ENCODE measurements at regions not wholly inside any gene's neighbourhood (a gene's known extent, or its start where the extent isn't known, plus 50 kb on each side); places are given as distances from the start of the nearest gene placed in this dataset.
A peak's percentile ranks its signal among the peaks of the same experiment; 100 is the strongest.

DNA sequence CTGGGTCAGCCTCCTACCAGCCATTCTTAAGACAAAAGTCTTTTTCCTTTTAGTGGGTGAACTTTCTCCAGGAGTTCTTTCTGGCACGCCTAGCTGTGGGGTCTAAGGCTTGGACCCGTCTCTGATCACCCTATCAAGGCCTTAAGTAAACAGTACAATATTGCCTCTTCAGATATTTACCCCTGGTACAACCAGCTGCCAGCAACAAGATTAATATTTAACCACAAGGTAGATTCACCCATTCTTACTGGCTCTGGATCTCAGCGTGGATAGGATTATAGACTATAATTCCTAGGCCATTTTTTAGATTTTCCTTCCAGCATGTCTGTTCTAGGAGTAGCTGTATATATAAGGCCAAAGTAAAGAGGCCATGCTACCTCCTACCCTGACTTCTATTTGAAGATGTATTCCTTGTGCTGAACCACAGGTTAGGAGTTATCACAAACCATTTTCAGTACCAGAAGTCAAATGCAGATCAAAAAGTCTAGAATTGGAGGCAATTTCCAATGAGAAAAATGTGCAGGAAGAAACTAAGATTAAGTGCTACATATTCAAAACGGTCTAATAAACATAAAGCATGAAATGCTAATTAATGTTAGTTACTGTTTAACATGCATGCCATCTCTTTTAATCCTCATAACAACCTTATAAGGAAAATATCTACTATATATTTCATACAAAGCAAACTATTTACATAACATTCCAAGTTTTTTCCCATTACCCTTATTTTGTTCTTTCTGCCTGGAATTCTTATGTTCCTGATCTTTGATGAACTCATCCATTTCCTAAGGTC is 110.0 kb upstream of the SYN3 start:
- POLR2A ChIA-PET: no interaction called here
- TF ChIP-seq PREB (CRISPR knock-in tag; IDR thresholded peaks at IDR 0.05; ENCODE audit: borderline replicate concordance): no peak
- TF ChIP-seq, protein P1, sequence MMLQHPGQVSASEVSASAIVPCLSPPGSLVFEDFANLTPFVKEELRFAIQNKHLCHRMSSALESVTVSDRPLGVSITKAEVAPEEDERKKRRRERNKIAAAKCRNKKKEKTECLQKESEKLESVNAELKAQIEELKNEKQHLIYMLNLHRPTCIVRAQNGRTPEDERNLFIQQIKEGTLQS (CRISPR knock-in tag; conservative IDR thresholded peaks at IDR 0.05): no peak
- TF ChIP-seq SMAD3 (CRISPR knock-in tag; IDR thresholded peaks at IDR 0.05; ENCODE audit: borderline replicate concordance): no peak
- peaks cover 12% of the 10 kb centered on the region for H3K27me3 Mint-ChIP-seq (ENCODE audit: low read depth)
- H3K4me1 Mint-ChIP-seq: no peaks in the 10 kb centered on the region
- ATAC-seq (no peak), DNase-seq (ENCODE audit: low spot score) (no peak)
- peaks cover 11% of the 10 kb centered on the region for H3K9me3 Mint-ChIP-seq
- H3K36me3 Mint-ChIP-seq: no peaks in the 10 kb centered on the region
- H3K27ac Mint-ChIP-seq: no peak overlapping the region
- CTCF ChIA-PET: interaction anchor here (0.9 kb wide), 1 partner anchor 110 kb away, joined by 3 read pairs; the partner anchor contains the start of gene SYN3
- no peak overlapping the region for H3K4me3 Mint-ChIP-seq

DNA sequence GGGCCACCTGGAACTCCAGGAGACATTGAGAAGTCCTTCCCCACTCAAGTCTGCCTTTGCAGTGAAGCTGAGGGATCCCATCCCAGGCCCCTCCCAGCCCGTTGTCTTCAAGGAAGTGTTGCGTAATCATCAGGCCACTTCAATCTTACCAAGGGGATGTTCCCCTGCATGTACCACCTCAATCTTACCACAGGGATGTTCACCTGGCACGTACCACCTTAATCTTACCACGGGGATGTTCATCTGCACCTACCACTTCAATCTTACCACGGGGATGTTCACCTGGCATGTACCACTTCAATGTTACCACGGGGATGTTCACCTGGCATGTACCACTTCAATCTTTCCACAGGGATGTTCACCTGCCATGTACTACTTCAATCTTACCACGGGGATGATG is 108.0 kb upstream of the SYN3 start:
- no peaks in the 10 kb centered on the region for H3K36me3 Mint-ChIP-seq
- TF ChIP-seq PRRX2 (CRISPR knock-in tag; IDR thresholded peaks at IDR 0.05) (no peak), EMX1 (CRISPR knock-in tag; IDR thresholded peaks at IDR 0.05) (no peak), HMGA2 (CRISPR knock-in tag; IDR thresholded peaks at IDR 0.05) (no peak), TEAD1 (CRISPR knock-in tag; IDR thresholded peaks at IDR 0.05) (no peak), RELA (CRISPR knock-in tag; IDR thresholded peaks at IDR 0.05; ENCODE audit: borderline replicate concordance) (no peak), NFATC4 (CRISPR knock-in tag; IDR thresholded peaks at IDR 0.05) (no peak), JAZF1 (CRISPR knock-in tag; IDR thresholded peaks at IDR 0.05) (no peak), ZMAT4 (CRISPR knock-in tag; IDR thresholded peaks at IDR 0.05) (no peak), IRF2 (CRISPR knock-in tag; IDR thresholded peaks at IDR 0.05; ENCODE audit: borderline replicate concordance, low read depth) (no peak), RORB (CRISPR knock-in tag; IDR thresholded peaks at IDR 0.05) (no peak), ZNF425 (CRISPR knock-in tag; conservative IDR thresholded peaks at IDR 0.05) (no peak), PREB (CRISPR knock-in tag; IDR thresholded peaks at IDR 0.05; ENCODE audit: borderline replicate concordance) (no peak)
- TF ChIP-seq, protein P2, sequence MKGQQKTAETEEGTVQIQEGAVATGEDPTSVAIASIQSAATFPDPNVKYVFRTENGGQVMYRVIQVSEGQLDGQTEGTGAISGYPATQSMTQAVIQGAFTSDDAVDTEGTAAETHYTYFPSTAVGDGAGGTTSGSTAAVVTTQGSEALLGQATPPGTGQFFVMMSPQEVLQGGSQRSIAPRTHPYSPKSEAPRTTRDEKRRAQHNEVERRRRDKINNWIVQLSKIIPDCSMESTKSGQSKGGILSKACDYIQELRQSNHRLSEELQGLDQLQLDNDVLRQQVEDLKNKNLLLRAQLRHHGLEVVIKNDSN (CRISPR knock-in tag; IDR thresholded peaks at IDR 0.05): no peak
- peaks cover 20% of the 10 kb centered on the region for H3K27me3 Mint-ChIP-seq (ENCODE audit: low read depth)
- CTCF ChIA-PET: no interaction called here
- no peak overlapping the region for H3K4me3 Mint-ChIP-seq
- peak; percentile 15 for DNase-seq (ENCODE audit: low spot score)
- POLR2A ChIA-PET: no interaction called here
- ATAC-seq: peak; percentile 41
- peaks cover 6% of the 10 kb centered on the region for H3K9me3 Mint-ChIP-seq
- no peaks in the 10 kb centered on the region for H3K4me1 Mint-ChIP-seq
- H3K27ac Mint-ChIP-seq: no peak overlapping the region

DNA sequence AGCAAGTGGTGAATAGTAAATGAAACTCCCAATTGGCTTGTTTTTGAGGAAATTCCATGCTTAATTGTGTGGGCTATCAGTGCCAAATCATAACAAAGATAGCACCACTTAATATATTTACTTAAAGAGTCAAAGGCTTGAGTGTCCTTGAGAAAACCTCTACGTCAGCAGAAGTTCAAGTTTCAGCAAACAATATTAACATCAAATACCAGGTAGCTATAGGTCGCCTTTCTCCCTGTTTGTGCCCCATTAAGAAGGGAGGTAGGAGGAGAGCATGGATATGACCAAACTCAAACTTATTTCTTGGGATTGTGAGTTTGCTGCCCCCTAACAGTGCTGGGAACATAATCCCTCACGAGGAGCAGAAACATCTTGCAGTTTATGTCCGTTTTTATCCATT is 105.6 kb upstream of the SYN3 start:
- ChIA-PET POLR2A (no interaction called here), CTCF (interaction anchor here (0.7 to 1.3 kb wide), 3 partner anchors 39 to 264 kb away, joined by 3 to 4 read pairs (median 4); partner anchors contain the start of gene SYN3)
- ATAC-seq: no peak
- TF ChIP-seq ESRRA (CRISPR knock-in tag; IDR thresholded peaks at IDR 0.05; ENCODE audit: borderline replicate concordance) (no peak), NFE2L1 (CRISPR knock-in tag; IDR thresholded peaks at IDR 0.05) (no peak), CREM (CRISPR knock-in tag; IDR thresholded peaks at IDR 0.05) (no peak), ETV6 (CRISPR knock-in tag; IDR thresholded peaks at IDR 0.05) (no peak), ATF1 (CRISPR knock-in tag; IDR thresholded peaks at IDR 0.05) (no peak)
- TF ChIP-seq, protein P3, sequence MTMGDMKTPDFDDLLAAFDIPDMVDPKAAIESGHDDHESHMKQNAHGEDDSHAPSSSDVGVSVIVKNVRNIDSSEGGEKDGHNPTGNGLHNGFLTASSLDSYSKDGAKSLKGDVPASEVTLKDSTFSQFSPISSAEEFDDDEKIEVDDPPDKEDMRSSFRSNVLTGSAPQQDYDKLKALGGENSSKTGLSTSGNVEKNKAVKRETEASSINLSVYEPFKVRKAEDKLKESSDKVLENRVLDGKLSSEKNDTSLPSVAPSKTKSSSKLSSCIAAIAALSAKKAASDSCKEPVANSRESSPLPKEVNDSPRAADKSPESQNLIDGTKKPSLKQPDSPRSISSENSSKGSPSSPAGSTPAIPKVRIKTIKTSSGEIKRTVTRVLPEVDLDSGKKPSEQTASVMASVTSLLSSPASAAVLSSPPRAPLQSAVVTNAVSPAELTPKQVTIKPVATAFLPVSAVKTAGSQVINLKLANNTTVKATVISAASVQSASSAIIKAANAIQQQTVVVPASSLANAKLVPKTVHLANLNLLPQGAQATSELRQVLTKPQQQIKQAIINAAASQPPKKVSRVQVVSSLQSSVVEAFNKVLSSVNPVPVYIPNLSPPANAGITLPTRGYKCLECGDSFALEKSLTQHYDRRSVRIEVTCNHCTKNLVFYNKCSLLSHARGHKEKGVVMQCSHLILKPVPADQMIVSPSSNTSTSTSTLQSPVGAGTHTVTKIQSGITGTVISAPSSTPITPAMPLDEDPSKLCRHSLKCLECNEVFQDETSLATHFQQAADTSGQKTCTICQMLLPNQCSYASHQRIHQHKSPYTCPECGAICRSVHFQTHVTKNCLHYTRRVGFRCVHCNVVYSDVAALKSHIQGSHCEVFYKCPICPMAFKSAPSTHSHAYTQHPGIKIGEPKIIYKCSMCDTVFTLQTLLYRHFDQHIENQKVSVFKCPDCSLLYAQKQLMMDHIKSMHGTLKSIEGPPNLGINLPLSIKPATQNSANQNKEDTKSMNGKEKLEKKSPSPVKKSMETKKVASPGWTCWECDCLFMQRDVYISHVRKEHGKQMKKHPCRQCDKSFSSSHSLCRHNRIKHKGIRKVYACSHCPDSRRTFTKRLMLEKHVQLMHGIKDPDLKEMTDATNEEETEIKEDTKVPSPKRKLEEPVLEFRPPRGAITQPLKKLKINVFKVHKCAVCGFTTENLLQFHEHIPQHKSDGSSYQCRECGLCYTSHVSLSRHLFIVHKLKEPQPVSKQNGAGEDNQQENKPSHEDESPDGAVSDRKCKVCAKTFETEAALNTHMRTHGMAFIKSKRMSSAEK (CRISPR knock-in tag; IDR thresholded peaks at IDR 0.05; ENCODE audit: borderline replicate concordance): no peak

More for the DNA sequence above, 105.6 kb upstream of the SYN3 start:
- Mint-ChIP-seq H3K9me3 (peaks cover 6% of the 10 kb centered on the region; the same call in 1 of the 2 replicates), H3K27me3 (ENCODE audit: low read depth) (peaks cover 25% of the 10 kb centered on the region), H3K27ac (no peak overlapping the region), H3K4me3 (no peak overlapping the region), H3K36me3 (no peaks in the 10 kb centered on the region), H3K4me1 (no peaks in the 10 kb centered on the region)
- no peak for DNase-seq (ENCODE audit: low spot score)

Data from WTC11 (cell line).